ENCODE measurements at regions not wholly inside any gene's neighbourhood (a gene's known extent, or its start where the extent isn't known, plus 50 kb on each side); places are given as distances from the start of the nearest gene placed in this dataset.

DNA sequence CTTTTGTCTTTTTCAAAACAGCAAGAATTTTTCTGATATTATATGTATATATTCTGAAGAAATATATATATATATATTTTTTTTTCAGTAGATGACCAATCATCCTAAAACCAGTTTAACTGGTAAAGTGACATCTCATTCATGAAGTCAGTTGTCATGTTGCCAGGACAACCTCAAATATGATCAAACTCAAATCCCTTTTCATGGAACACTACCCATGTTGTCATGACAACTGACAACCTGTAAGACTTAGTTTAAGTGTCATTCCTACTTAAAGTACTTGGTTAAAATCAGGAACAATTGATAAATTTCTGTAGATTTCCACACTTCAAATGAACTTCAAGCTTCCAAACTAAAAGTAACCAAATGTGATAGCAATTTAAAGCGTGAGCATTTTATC, 101.8 kb upstream of the ERBB4 start:
- TF ChIP-seq, protein P1, sequence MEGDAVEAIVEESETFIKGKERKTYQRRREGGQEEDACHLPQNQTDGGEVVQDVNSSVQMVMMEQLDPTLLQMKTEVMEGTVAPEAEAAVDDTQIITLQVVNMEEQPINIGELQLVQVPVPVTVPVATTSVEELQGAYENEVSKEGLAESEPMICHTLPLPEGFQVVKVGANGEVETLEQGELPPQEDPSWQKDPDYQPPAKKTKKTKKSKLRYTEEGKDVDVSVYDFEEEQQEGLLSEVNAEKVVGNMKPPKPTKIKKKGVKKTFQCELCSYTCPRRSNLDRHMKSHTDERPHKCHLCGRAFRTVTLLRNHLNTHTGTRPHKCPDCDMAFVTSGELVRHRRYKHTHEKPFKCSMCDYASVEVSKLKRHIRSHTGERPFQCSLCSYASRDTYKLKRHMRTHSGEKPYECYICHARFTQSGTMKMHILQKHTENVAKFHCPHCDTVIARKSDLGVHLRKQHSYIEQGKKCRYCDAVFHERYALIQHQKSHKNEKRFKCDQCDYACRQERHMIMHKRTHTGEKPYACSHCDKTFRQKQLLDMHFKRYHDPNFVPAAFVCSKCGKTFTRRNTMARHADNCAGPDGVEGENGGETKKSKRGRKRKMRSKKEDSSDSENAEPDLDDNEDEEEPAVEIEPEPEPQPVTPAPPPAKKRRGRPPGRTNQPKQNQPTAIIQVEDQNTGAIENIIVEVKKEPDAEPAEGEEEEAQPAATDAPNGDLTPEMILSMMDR (IDR thresholded peaks at IDR 0.05), result no peak
- TF ChIP-seq EP300 (IDR thresholded peaks at IDR 0.05), result no peak
- no peak for TF ChIP-seq POLR2AphosphoS5 (IDR thresholded peaks at IDR 0.05)
- no peak for TF ChIP-seq POLR2A (IDR thresholded peaks at IDR 0.05; ENCODE audit: low read depth)
